MG63 (cell line): ENCODE measurements at regions not wholly inside any gene's neighbourhood (a gene's known extent, or its start where the extent isn't known, plus 50 kb on each side); places are given as distances from the start of the nearest gene placed in this dataset.
A peak's percentile ranks its signal among the peaks of the same experiment; 100 is the strongest.
"Not testable (repeated sequence)": the region's sequence is repeated elsewhere in the genome, so short reads cannot be mapped to it uniquely, and the experiment has no call there.

Experiments used
- DNase-seq: peaks from one replicate; pipeline ENCODE4 v3.0.0-alpha.2; 2020
- H3K27me3 ChIP-seq: fragments of 250-450 bp; sonication (Bioruptor Pico); 2 replicates; pipeline ENCODE4 v1.5.1; 2020; ENCODE audit warnings: mild to moderate bottlenecking, moderate library complexity
- H3K36me3 ChIP-seq: fragments of 250-450 bp; sonication (Bioruptor Pico); 2 replicates; pipeline ENCODE4 v1.5.1; 2020; ENCODE audit warnings: mild to moderate bottlenecking, moderate library complexity
- H3K4me3 ChIP-seq: fragments of 250-450 bp; sonication (Bioruptor Pico); 2 replicates; pipeline ENCODE4 v1.5.1; 2020; ENCODE audit warnings: mild to moderate bottlenecking, moderate library complexity
- H3K9me3 ChIP-seq: fragments of 250-450 bp; sonication (Bioruptor Pico); 2 replicates; pipeline ENCODE4 v1.5.1; 2020; ENCODE audit warnings: mild to moderate bottlenecking, moderate library complexity

- H3K4me3 ChIP-seq, result no peak overlapping the region
- peak; percentile 67 for DNase-seq
- H3K9me3 ChIP-seq, result peaks cover 8% of the 10 kb centered on the region
- H3K36me3 ChIP-seq, result no peaks in the 10 kb centered on the region
- peaks cover 9% of the 10 kb centered on the region for H3K27me3 ChIP-seq
These were observed 65.2 kb downstream of the MRPL36 start for GRCh38 chr5:1734271-1734907.

- H3K36me3 ChIP-seq, result no peaks in the 10 kb centered on the region
- H3K4me3 ChIP-seq, result no peak overlapping the region
- no peaks in the 10 kb centered on the region for H3K9me3 ChIP-seq
- H3K27me3 ChIP-seq, result peaks cover 10% of the 10 kb centered on the region
- DNase-seq, result no peak
These were observed 66.3 kb downstream of the MRPL36 start for GRCh38 chr5:1733369-1733768.

- DNase-seq, result no peak
- Histone ChIP-seq H3K9me3 (no peaks in the 10 kb centered on the region), H3K36me3 (no peaks in the 10 kb centered on the region), H3K4me3 (no peak overlapping the region), H3K27me3 (peaks cover 13% of the 10 kb centered on the region)
These were observed 66.7 kb downstream of the MRPL36 start for GRCh38 chr5:1732945-1733344.

- H3K36me3 ChIP-seq, result no peaks in the 10 kb centered on the region
- DNase-seq, result peak; percentile 45
- H3K4me3 ChIP-seq, result no peak overlapping the region
- no peaks in the 10 kb centered on the region for H3K9me3 ChIP-seq
- peaks cover 13% of the 10 kb centered on the region for H3K27me3 ChIP-seq
These were observed 67.2 kb downstream of the MRPL36 start for GRCh38 chr5:1732238-1732941.

- peaks cover 13% of the 10 kb centered on the region for H3K27me3 ChIP-seq
- not testable (repeated sequence) for H3K9me3 ChIP-seq, H3K4me3 ChIP-seq
These were observed 67.8 kb downstream of the MRPL36 start for GRCh38 chr5:1731855-1732237.

GRCh38 chr5:1731091-1731639 lies 68.5 kb downstream of the MRPL36 start:
- Histone ChIP-seq H3K27me3 (peaks cover 13% of the 10 kb centered on the region), H3K36me3 (no peaks in the 10 kb centered on the region), H3K9me3 (no peaks in the 10 kb centered on the region), H3K4me3 (no peak overlapping the region)
- DNase-seq, result no peak

More at GRCh38 chr5:1731855-1732237, 67.8 kb downstream of the MRPL36 start:
- not testable (repeated sequence) for H3K36me3 ChIP-seq, DNase-seq

- Histone ChIP-seq H3K9me3 (no peaks in the 10 kb centered on the region), H3K36me3 (no peaks in the 10 kb centered on the region), H3K27me3 (peaks cover 10% of the 10 kb centered on the region), H3K4me3 (no peak overlapping the region)
- no peak for DNase-seq
These were observed 69.2 kb downstream of the MRPL36 start for GRCh38 chr5:1730487-1730847.

GRCh38 chr5:1729641-1730486 lies 69.8 kb downstream of the MRPL36 start:
- no peak for DNase-seq
- no peaks in the 10 kb centered on the region for H3K36me3 ChIP-seq
- H3K9me3 ChIP-seq, result no peaks in the 10 kb centered on the region
- peaks cover 6% of the 10 kb centered on the region for H3K27me3 ChIP-seq
- no peak overlapping the region for H3K4me3 ChIP-seq

- DNase-seq, result no peak
- no peaks in the 10 kb centered on the region for H3K36me3 ChIP-seq
These were observed 70.8 kb downstream of the MRPL36 start for GRCh38 chr5:1728846-1729245.

GRCh38 chr5:1727571-1727970 lies 72.1 kb downstream of the MRPL36 start:
- Histone ChIP-seq H3K9me3 (no peaks in the 10 kb centered on the region), H3K4me3 (no peak overlapping the region), H3K36me3 (no peaks in the 10 kb centered on the region), H3K27me3 (peaks cover 4% of the 10 kb centered on the region; the same call in 1 of the 2 replicates)
- no peak for DNase-seq

More at GRCh38 chr5:1728846-1729245, 70.8 kb downstream of the MRPL36 start:
- H3K9me3 ChIP-seq, result no peaks in the 10 kb centered on the region
- peaks cover 4% of the 10 kb centered on the region; the same call in 1 of the 2 replicates for H3K27me3 ChIP-seq
- H3K4me3 ChIP-seq, result no peak overlapping the region

GRCh38 chr5:1726956-1727355 lies 72.7 kb downstream of the MRPL36 start:
- DNase-seq, result no peak
- H3K27me3 ChIP-seq, result peaks cover 4% of the 10 kb centered on the region; the same call in 1 of the 2 replicates
- no peaks in the 10 kb centered on the region for H3K36me3 ChIP-seq
- H3K4me3 ChIP-seq, result no peak overlapping the region
- no peaks in the 10 kb centered on the region for H3K9me3 ChIP-seq

GRCh38 chr5:1726469-1726865 lies 73.2 kb downstream of the MRPL36 start:
- DNase-seq, result no peak
- H3K36me3 ChIP-seq, result no peaks in the 10 kb centered on the region
- H3K27me3 ChIP-seq, result peaks cover 4% of the 10 kb centered on the region; the same call in 1 of the 2 replicates
- H3K9me3 ChIP-seq, result no peaks in the 10 kb centered on the region
- no peak overlapping the region for H3K4me3 ChIP-seq

- DNase-seq, result no peak
- Histone ChIP-seq H3K36me3 (no peaks in the 10 kb centered on the region), H3K27me3 (peaks cover 4% of the 10 kb centered on the region; the same call in 1 of the 2 replicates), H3K4me3 (no peak overlapping the region), H3K9me3 (no peaks in the 10 kb centered on the region)
These were observed 73.8 kb downstream of the MRPL36 start for GRCh38 chr5:1725641-1726468.

- Histone ChIP-seq H3K27me3 (peaks cover 4% of the 10 kb centered on the region; the same call in 1 of the 2 replicates), H3K4me3 (no peak overlapping the region), H3K36me3 (no peaks in the 10 kb centered on the region), H3K9me3 (peaks cover 8% of the 10 kb centered on the region)
- DNase-seq, result no peak
These were observed 74.6 kb downstream of the MRPL36 start for GRCh38 chr5:1724822-1725602.

GRCh38 chr5:1723957-1724821 lies 75.4 kb downstream of the MRPL36 start:
- DNase-seq, result no peak

More at GRCh38 chr5:1723957-1724821, 75.4 kb downstream of the MRPL36 start:
- H3K9me3 ChIP-seq, result peaks cover 16% of the 10 kb centered on the region
- H3K27me3 ChIP-seq, result peaks cover 4% of the 10 kb centered on the region; the same call in 1 of the 2 replicates
- no peaks in the 10 kb centered on the region for H3K36me3 ChIP-seq
- H3K4me3 ChIP-seq, result no peak overlapping the region
